Gastroesophageal sphincter (tissue), 4 donors: ENCODE measurements at regions not wholly inside any gene's neighbourhood (a gene's known extent, or its start where the extent isn't known, plus 50 kb on each side); places are given as distances from the start of the nearest gene placed in this dataset.

Experiments used
- ATAC-seq: fragments of 150-250 bp; one replicate; pipeline ENCODE4 v1.9.1; 2016; ENCODE audit warnings: mild to moderate bottlenecking, moderate library complexity
- H3K27ac ChIP-seq, 4 donors: fragments of 200-600 bp; sonication (generic) in 3 of 4; 1 replicate in 3 of 4; 2 replicates in 1 of 4; pipeline ENCODE4 v1.5.1; 2016 to 2019
- H3K27me3 ChIP-seq: fragments of 200-600 bp; sonication (generic); one replicate; pipeline ENCODE4 v1.5.1; 2019
- H3K36me3 ChIP-seq, 2 donors: fragments of 200-600 bp; sonication (generic); one replicate each; pipeline ENCODE4 v1.5.1; 2019; ENCODE audit warnings: control low read depth in 1 of 2
- H3K4me1 ChIP-seq, 3 donors: fragments of 200-600 bp; sonication (generic); 1 replicate in 2 of 3; 2 replicates in 1 of 3; pipeline ENCODE4 v1.5.1; 2016 to 2019; ENCODE audit warnings: control low read depth in 2 of 3
- H3K4me3 ChIP-seq, 2 donors: fragments of 200-600 bp; sonication (generic); one replicate each; pipeline ENCODE4 v1.5.1; 2019; ENCODE audit warnings: mild to moderate bottlenecking in 1 of 2, moderate library complexity in 1 of 2
- H3K9me3 ChIP-seq, 3 donors: fragments of 200-600 bp; sonication (generic); one replicate each; pipeline ENCODE4 v1.5.1; 2017 to 2019; ENCODE audit warnings: control low read depth in 2 of 3
- EP300 ChIP-seq: sonication (generic); formaldehyde crosslinking; IDR thresholded peaks from one replicate; pipeline ENCODE4 v1.6.1; 2017; ENCODE audit warnings: antibody characterized with exemption, mild to moderate bottlenecking
- POLR2A ChIP-seq, 2 donors: fragments of 450-650 bp; IDR thresholded peaks; one replicate each; pipeline ENCODE4 v1.6.1; 2017; ENCODE audit warnings: antibody characterized with exemption in 2 of 2, mild to moderate bottlenecking in 2 of 2, moderate library complexity in 1 of 2
- POLR2AphosphoS5 ChIP-seq: sonication (generic); formaldehyde crosslinking; IDR thresholded peaks from one replicate; pipeline ENCODE4 v1.6.1; 2017; ENCODE audit warnings: antibody characterized with exemption
- WGBS, 2 donors: methylation state at CpG; one replicate each; pipeline ENCODE4 v1.1.5; 2018; ENCODE audit warnings: low coverage in 1 of 2; 5-methylcytosine and 5-hydroxymethylcytosine counted together
- TF ChIP-seq, protein P1 (sequence below), 4 experiments: fragments of 200-600 bp in 2 of 4; fragments of 450-650 bp in 2 of 4; sonication (generic) in 1 of 4; IDR thresholded peaks; one replicate each; pipeline ENCODE4 v1.5.1; 2017 to 2019; ENCODE audit warnings: antibody characterized with exemption in 4 of 4, mild to moderate bottlenecking in 2 of 4, moderate library complexity in 2 of 4

DNA sequence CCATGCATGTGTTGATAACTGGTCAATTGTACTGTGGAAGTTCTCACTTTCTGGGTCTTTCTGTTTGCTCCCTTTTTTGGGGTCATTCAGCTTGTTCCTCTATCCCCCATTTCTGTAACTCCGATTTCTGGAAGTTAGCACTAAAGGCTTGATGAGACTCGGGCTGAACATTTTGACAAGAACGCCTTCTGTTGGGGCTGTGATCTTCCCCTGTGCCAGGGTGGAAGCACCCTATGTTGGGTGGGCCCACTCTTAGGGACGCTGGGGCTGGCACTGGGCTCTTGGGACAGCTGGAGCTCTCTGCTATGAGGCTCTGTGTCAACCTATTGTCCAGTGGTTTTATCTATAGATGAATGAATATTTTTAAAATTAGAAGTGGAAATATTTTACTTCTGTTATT is 60.1 kb upstream of the FRMD1 start:
- ATAC-seq, result no peak
- no peak overlapping the region for H3K27ac ChIP-seq
- no peak overlapping the region for H3K4me3 ChIP-seq
- no peaks in the 10 kb centered on the region for H3K27me3 ChIP-seq
- H3K36me3 ChIP-seq, result no peaks in the 10 kb centered on the region
- no peaks in the 10 kb centered on the region for H3K4me1 ChIP-seq
- no peaks in the 10 kb centered on the region for H3K9me3 ChIP-seq
- no peak for TF ChIP-seq POLR2A (IDR thresholded peaks at IDR 0.05)
- 80 to 94% methylated on average over 3 of the region's 4 CpGs for whole genome bisulfite sequencing, 2 donors

DNA sequence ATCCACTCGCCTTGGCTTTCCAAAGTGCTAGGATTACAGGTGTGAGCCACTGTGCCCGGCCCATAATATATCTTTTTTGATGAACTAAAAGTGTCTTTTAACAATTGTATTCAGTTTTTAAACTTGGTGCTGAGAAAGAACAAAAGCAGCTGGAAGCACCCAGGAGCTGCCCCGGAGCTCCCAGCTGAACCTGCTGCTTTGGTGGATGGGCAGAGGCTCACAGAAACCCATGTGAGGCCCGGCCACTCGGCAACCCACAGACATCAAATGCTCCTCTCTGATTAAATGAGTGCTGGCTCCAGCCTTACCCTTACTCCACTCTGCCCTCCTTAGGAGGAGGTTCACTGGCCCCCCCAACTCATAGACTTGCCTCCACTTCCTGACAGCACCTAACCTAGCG is 59.4 kb upstream of the FRMD1 start:
- no peak for ATAC-seq
- no peak overlapping the region for H3K4me3 ChIP-seq
- TF ChIP-seq EP300, result no peak
- TF ChIP-seq, protein P1, sequence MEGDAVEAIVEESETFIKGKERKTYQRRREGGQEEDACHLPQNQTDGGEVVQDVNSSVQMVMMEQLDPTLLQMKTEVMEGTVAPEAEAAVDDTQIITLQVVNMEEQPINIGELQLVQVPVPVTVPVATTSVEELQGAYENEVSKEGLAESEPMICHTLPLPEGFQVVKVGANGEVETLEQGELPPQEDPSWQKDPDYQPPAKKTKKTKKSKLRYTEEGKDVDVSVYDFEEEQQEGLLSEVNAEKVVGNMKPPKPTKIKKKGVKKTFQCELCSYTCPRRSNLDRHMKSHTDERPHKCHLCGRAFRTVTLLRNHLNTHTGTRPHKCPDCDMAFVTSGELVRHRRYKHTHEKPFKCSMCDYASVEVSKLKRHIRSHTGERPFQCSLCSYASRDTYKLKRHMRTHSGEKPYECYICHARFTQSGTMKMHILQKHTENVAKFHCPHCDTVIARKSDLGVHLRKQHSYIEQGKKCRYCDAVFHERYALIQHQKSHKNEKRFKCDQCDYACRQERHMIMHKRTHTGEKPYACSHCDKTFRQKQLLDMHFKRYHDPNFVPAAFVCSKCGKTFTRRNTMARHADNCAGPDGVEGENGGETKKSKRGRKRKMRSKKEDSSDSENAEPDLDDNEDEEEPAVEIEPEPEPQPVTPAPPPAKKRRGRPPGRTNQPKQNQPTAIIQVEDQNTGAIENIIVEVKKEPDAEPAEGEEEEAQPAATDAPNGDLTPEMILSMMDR (IDR thresholded peaks at IDR 0.05), result no peak
- TF ChIP-seq POLR2AphosphoS5, result no peak
- no peak for TF ChIP-seq POLR2A (IDR thresholded peaks at IDR 0.05)
- no peaks in the 10 kb centered on the region for H3K9me3 ChIP-seq
- WGBS, 2 donors, result 91 to 100% methylated on average over 3 to 6 of the region's 6 CpGs
- no peaks in the 10 kb centered on the region for H3K27me3 ChIP-seq
- no peak overlapping the region for H3K27ac ChIP-seq
- peaks cover 0 to 5% (median 0%) of the 10 kb centered on the region in 3 donors for H3K4me1 ChIP-seq
- H3K36me3 ChIP-seq, result no peaks in the 10 kb centered on the region

DNA sequence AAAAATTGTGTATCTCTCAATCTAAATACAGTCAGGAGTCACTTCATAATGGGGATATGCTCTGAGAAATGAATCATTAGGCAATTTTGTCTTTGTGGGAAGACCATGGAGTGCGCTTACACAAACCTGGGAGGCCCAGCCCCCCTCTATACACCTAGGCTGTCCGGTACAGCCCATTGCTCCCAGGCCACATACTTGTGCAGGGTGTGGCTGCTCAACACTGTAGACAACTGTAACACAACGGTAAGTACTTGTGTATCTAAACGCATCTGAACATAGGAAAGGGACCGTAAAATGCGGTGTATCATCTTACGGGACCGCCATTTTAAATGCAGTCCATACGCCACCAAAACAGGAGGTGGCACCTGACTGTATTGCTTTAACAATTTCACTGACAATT is 58.0 kb upstream of the FRMD1 start:
- Histone ChIP-seq H3K4me3 (no peak overlapping the region), H3K27ac (no peak overlapping the region)
- WGBS, 2 donors, result 92 to 100% methylated on average over 5 to 8 of the region's 9 CpGs

DNA sequence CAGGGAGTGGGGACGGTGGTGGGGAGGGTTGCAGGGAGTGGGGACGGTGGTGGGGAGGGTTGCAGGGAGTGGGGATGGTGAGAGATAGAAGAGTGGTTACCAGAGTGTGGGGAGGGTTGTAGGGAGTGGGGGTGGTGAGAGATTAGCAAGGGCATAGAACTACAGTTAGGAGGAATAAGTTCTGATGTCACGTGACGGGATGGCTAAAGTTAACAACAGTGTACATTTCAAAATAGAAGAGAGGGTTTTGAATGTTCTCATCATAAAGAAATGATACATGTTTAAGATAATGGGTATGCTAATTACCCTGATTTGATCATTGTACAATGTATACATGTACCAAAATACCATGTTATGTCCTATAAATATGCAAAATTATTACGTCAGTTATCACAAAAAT is 57.6 kb upstream of the FRMD1 start:
- Histone ChIP-seq H3K27ac (no peak overlapping the region), H3K4me3 (no peak overlapping the region), H3K36me3 (no peaks in the 10 kb centered on the region), H3K9me3 (no peaks in the 10 kb centered on the region), H3K27me3 (peaks cover 7% of the 10 kb centered on the region), H3K4me1 (peaks cover 0 to 18% (median 0%) of the 10 kb centered on the region in 3 donors)
- no peak for ATAC-seq
- TF ChIP-seq EP300 (no peak), POLR2A (IDR thresholded peaks at IDR 0.05) (no peak), POLR2AphosphoS5 (no peak)
- TF ChIP-seq, protein P1 (IDR thresholded peaks at IDR 0.05), result no peak
- 88 to 91% methylated on average over 3 of the region's 5 CpGs for WGBS, 2 donors

More for the DNA sequence above, 58.0 kb upstream of the FRMD1 start:
- Histone ChIP-seq H3K36me3 (no peaks in the 10 kb centered on the region), H3K27me3 (peaks cover 3% of the 10 kb centered on the region), H3K4me1 (peaks cover 0 to 17% (median 0%) of the 10 kb centered on the region in 3 donors), H3K9me3 (no peaks in the 10 kb centered on the region)
- TF ChIP-seq POLR2A (IDR thresholded peaks at IDR 0.05), result no peak
- TF ChIP-seq POLR2AphosphoS5, result no peak
- no peak for ATAC-seq

DNA sequence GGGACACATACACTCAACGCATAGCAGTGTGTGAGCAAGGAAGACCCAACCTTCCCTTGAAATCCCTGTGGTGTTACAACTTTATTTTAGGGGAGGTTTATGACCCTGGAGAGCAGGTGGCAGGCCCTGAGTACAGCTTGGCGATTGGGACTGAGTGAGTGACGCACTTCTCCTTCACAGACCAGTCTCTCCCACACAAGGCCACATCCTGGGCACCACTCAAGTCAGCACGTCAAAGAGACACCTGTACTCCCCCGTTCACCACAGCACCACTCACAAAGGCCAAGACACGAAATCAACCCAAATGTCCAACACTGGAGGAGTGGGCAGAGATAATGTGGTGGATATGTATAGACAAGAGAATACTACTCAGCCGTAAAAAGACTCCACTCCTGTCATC is 57.0 kb upstream of the FRMD1 start:
- WGBS, 2 donors, result 86 to 96% methylated on average over 1 to 4 of the region's 7 CpGs
- Histone ChIP-seq H3K4me1 (peaks cover 0 to 18% (median 0%) of the 10 kb centered on the region in 3 donors), H3K9me3 (no peaks in the 10 kb centered on the region), H3K4me3 (no peak overlapping the region), H3K27ac (no peak overlapping the region), H3K27me3 (peaks cover 9% of the 10 kb centered on the region), H3K36me3 (no peaks in the 10 kb centered on the region)
- no peak for ATAC-seq
- TF ChIP-seq POLR2A (IDR thresholded peaks at IDR 0.05), result no peak
- TF ChIP-seq, protein P1 (IDR thresholded peaks at IDR 0.05), result no peak
- no peak for TF ChIP-seq EP300
- TF ChIP-seq POLR2AphosphoS5, result no peak

DNA sequence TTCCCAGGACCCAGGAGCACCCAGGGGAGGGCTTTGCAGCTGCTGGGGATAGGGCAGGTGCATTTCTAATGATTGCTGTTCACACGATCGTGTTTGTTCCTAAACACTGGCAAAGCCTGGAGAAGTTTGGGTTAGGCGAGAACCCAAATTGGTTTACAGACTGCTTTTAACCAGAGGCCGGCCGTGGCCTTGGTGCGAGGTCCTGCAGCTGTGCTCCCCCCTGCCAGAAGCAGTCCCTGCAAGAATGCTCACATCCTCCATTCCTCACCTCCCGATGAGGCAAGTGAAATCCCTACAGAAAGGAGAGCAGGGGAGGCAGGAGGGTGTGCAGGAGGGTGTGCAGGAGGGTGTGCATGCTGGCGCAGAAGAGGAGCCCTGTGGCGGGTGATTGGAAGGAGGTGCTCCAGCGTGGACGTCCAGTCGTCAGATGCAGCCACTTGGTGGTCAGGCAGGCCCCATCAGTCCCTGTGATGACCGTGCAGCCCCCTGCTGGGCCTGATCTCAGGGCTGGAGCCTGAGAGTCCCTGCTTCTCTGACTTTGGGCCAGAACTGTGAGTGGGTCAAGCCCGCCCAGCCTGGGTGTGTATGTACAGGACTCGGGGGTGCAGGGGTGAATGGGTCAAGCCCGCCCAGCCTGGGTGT is 55.7 kb upstream of the FRMD1 start:
- H3K27ac ChIP-seq, result no peak overlapping the region
- H3K9me3 ChIP-seq, result no peaks in the 10 kb centered on the region
- H3K4me1 ChIP-seq, result peaks cover 0 to 18% (median 0%) of the 10 kb centered on the region in 3 donors
- H3K36me3 ChIP-seq, result no peaks in the 10 kb centered on the region
- ATAC-seq, result no peak
- no peak overlapping the region for H3K4me3 ChIP-seq
- peaks cover 9% of the 10 kb centered on the region for H3K27me3 ChIP-seq
- TF ChIP-seq POLR2AphosphoS5, result no peak
- TF ChIP-seq, protein P1 (IDR thresholded peaks at IDR 0.05), result no peak
- no peak for TF ChIP-seq EP300
- TF ChIP-seq POLR2A (IDR thresholded peaks at IDR 0.05), result no peak
- WGBS, 2 donors, result 88% methylated on average over 5 of the region's 16 CpGs; no CpG with 5 or more reads in 1 of the 2 donors
